ENCODE measurements at regions not wholly inside any gene's neighbourhood (a gene's known extent, or its start where the extent isn't known, plus 50 kb on each side); places are given as distances from the start of the nearest gene placed in this dataset.
"Not testable (repeated sequence)": the region's sequence is repeated elsewhere in the genome, so short reads cannot be mapped to it uniquely, and the experiment has no call there.

DNA sequence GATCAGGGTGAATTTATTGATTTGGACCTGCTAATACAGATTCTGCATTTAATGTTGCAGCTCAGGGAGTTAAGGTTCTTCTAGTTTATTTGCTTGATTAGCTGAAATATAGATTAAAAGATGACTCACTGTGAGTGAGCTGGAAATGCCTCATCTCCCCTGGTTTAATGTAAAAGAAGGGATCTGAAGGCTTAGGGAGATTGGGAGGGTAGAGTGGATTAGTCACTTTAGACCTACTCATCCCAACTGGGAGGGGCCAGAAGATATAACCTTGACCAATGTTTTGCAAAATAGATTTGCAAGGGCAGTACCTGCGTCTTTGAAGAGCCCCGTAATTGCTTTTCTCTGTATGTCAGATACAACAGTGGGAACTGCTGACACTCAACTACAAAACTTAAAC is 922.8 kb upstream of the ADGRL4 start:
- Histone ChIP-seq H3K4me1 (ENCODE audit: control insufficient read depth in 2 of 2, insufficient read depth in 2 of 2, low read length in 2 of 2) (no peaks in the 10 kb centered on the region), H3K9ac (ENCODE audit: low read depth in 1 of 2, low read length in 2 of 2) (no peak overlapping the region), H3K9me3 (ENCODE audit: control insufficient read depth in 2 of 2, low read length in 2 of 2) (no peaks in the 10 kb centered on the region), H3K27me3 (ENCODE audit: control insufficient read depth in 2 of 2, insufficient read depth in 2 of 2, low read length in 2 of 2) (no peaks in the 10 kb centered on the region), H3K36me3 (ENCODE audit: control insufficient read depth in 2 of 2, insufficient read depth in 2 of 2, low read length in 2 of 2) (no peaks in the 10 kb centered on the region), H3K4me3 (ENCODE audit: low read length in 2 of 2) (no peak overlapping the region), H3K27ac (ENCODE audit: low read depth in 2 of 2, low read length in 2 of 2) (no peak overlapping the region)

DNA sequence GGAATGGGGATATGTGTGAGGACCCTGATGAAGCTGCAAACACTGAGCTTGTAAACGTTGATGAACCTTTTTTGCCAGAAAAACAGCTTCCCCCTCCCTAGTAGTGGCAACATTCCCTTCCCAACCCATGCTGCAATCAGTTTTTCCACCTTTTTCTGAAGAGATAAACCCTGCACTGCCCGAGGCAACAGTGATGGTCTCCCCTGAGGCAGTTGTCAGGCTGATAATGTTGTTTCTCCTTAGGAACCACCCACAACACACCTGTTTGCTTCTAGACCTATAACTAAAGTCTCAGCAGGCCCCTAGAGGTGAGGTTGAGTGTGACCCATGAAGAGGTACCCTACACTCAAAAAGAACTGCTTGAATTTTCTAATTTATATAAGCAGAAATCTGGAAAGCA is 922.4 kb upstream of the ADGRL4 start:
- no peaks in the 10 kb centered on the region for H3K36me3 ChIP-seq (ENCODE audit: control insufficient read depth in 2 of 2, insufficient read depth in 2 of 2, low read length in 2 of 2)
- no peak overlapping the region for H3K9ac ChIP-seq (ENCODE audit: low read depth in 1 of 2, low read length in 2 of 2)

DNA sequence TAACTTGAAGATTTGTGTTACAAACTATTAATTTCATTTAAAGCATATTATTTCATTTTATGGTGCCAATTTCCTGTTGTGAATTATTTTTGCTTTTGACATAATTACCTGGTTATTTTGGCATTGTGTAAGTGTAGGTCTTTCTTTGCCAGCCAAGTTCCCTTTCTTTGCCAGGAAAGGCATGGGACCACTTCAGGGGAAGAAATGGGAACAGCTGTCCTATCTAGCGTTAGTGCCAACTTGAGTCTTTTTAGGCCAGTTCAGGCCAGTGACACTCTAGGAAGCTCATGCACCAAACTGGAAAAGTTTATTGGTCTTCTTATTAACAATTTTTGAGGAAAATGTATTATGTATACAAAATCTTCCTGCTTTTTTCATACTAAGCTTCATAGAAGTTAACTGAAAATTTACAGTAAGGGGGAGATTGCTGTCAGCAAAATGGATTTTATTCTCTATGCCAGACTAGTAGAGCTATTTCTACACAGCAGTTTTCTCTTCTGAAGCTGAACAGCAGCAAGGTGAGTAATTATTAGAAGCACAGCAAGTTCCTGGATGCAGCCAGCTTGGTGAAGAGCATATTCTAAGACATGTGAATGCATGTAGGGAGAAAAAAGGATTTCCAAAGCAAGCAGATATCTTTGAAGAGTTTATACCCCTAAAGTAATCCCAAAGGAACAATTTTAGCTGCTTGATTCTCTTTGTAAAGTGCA is 914.6 kb upstream of the ADGRL4 start:
- no peaks in the 10 kb centered on the region for H3K36me3 ChIP-seq (ENCODE audit: control insufficient read depth in 2 of 2, insufficient read depth in 2 of 2, low read length in 2 of 2)
- H3K4me1 ChIP-seq (ENCODE audit: control insufficient read depth in 2 of 2, insufficient read depth in 2 of 2, low read length in 2 of 2) = no peaks in the 10 kb centered on the region
- H3K27ac ChIP-seq (ENCODE audit: low read depth in 2 of 2, low read length in 2 of 2) = no peak overlapping the region
- H3K4me3 ChIP-seq (ENCODE audit: low read length in 2 of 2) = no peak overlapping the region
- H3K9me3 ChIP-seq (ENCODE audit: control insufficient read depth in 2 of 2, low read length in 2 of 2) = peaks cover 0 to 4% of the 10 kb centered on the region in 2 donors
- no peak overlapping the region for H3K9ac ChIP-seq (ENCODE audit: low read depth in 1 of 2, low read length in 2 of 2)
- H3K27me3 ChIP-seq (ENCODE audit: control insufficient read depth in 2 of 2, insufficient read depth in 2 of 2, low read length in 2 of 2) = no peaks in the 10 kb centered on the region

More for the DNA sequence above, 922.4 kb upstream of the ADGRL4 start:
- no peaks in the 10 kb centered on the region for H3K4me1 ChIP-seq (ENCODE audit: control insufficient read depth in 2 of 2, insufficient read depth in 2 of 2, low read length in 2 of 2)
- peaks cover 0 to 4% of the 10 kb centered on the region in 2 donors for H3K9me3 ChIP-seq (ENCODE audit: control insufficient read depth in 2 of 2, low read length in 2 of 2)
- no peak overlapping the region for H3K4me3 ChIP-seq (ENCODE audit: low read length in 2 of 2)
- no peaks in the 10 kb centered on the region for H3K27me3 ChIP-seq (ENCODE audit: control insufficient read depth in 2 of 2, insufficient read depth in 2 of 2, low read length in 2 of 2)
- H3K27ac ChIP-seq (ENCODE audit: low read depth in 2 of 2, low read length in 2 of 2) = no peak overlapping the region

DNA sequence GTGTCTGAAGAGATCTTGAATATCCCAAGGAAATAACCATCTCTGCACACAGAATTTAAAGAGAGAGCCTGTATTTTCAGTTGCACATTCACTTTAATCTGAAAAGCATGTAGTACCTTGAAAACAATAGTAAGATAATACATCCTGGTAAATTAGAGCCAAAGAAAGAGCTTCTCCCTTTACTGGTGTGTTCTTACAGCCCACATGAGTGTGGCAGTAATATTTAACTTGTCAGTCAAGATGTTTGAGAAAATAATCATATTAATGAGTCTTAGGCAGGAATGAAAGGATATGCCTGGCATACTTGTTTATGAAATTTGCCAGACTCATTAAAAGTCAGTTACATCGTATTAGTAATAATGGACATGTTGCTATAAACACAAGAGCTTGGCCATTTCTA is 908.4 kb upstream of the ADGRL4 start:
- Histone ChIP-seq H3K36me3 (ENCODE audit: control insufficient read depth in 2 of 2, insufficient read depth in 2 of 2, low read length in 2 of 2) (no peaks in the 10 kb centered on the region), H3K27ac (ENCODE audit: low read depth in 2 of 2, low read length in 2 of 2) (no peak overlapping the region), H3K9ac (ENCODE audit: low read depth in 1 of 2, low read length in 2 of 2) (no peak overlapping the region), H3K4me3 (ENCODE audit: low read length in 2 of 2) (no peak overlapping the region), H3K4me1 (ENCODE audit: control insufficient read depth in 2 of 2, insufficient read depth in 2 of 2, low read length in 2 of 2) (no peaks in the 10 kb centered on the region), H3K9me3 (ENCODE audit: control insufficient read depth in 2 of 2, low read length in 2 of 2) (no peaks in the 10 kb centered on the region), H3K27me3 (ENCODE audit: control insufficient read depth in 2 of 2, insufficient read depth in 2 of 2, low read length in 2 of 2) (no peaks in the 10 kb centered on the region)

DNA sequence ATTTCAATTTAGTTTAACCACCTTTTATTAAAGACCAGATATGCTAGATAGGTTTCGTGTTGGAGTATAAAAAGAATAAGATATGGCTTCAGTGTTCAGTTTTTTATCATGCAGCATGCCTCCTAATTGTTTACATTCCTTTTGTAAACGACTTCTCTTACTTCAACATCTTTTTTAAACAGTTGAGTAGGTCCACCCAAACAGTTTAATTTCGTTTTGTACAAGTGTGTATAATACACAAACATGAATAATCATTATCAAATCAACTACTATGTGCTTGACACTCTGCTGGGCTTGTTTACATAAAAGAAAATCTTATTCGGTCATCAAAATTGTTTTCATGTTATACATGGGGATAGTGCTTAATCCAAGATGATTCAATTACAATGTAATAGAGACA is 906.3 kb upstream of the ADGRL4 start:
- no peaks in the 10 kb centered on the region for H3K27me3 ChIP-seq (ENCODE audit: control insufficient read depth in 2 of 2, insufficient read depth in 2 of 2, low read length in 2 of 2)
- H3K4me3 ChIP-seq (ENCODE audit: low read length in 2 of 2) = no peak overlapping the region
- H3K36me3 ChIP-seq (ENCODE audit: control insufficient read depth in 2 of 2, insufficient read depth in 2 of 2, low read length in 2 of 2) = no peaks in the 10 kb centered on the region
- H3K9ac ChIP-seq (ENCODE audit: low read depth in 1 of 2, low read length in 2 of 2) = no peak overlapping the region
- H3K4me1 ChIP-seq (ENCODE audit: control insufficient read depth in 2 of 2, insufficient read depth in 2 of 2, low read length in 2 of 2) = no peaks in the 10 kb centered on the region
- H3K9me3 ChIP-seq (ENCODE audit: control insufficient read depth in 2 of 2, low read length in 2 of 2) = no peaks in the 10 kb centered on the region
- H3K27ac ChIP-seq (ENCODE audit: low read depth in 2 of 2, low read length in 2 of 2) = no peak overlapping the region

DNA sequence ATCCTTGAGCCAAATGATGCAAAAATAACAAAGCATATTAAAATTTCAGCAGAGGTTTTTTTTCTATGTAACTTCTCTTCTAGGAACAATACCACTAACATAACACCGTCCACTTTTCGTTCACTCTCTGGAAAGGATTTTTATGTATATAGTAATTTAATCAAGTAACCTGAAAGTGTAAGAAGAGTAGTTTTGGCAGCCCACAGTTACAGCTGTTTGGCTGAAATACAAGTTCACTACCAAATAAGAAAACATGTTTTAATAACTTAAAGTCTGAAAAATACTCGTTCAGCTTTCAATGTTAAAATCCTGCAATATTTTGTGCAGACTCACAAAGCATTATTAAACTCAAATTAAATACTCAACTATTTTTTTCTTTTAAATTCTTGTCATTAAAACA is 896.8 kb upstream of the ADGRL4 start:
- no peaks in the 10 kb centered on the region for H3K36me3 ChIP-seq (ENCODE audit: control insufficient read depth in 2 of 2, insufficient read depth in 2 of 2, low read length in 2 of 2)
- H3K4me1 ChIP-seq (ENCODE audit: control insufficient read depth in 2 of 2, insufficient read depth in 2 of 2, low read length in 2 of 2) = no peaks in the 10 kb centered on the region
- no peak overlapping the region for H3K4me3 ChIP-seq (ENCODE audit: low read length in 2 of 2)
- H3K9me3 ChIP-seq (ENCODE audit: control insufficient read depth in 2 of 2, low read length in 2 of 2) = no peaks in the 10 kb centered on the region
- H3K27ac ChIP-seq (ENCODE audit: low read depth in 2 of 2, low read length in 2 of 2) = no peak overlapping the region
- no peak overlapping the region for H3K9ac ChIP-seq (ENCODE audit: low read depth in 1 of 2, low read length in 2 of 2)
- H3K27me3 ChIP-seq (ENCODE audit: control insufficient read depth in 2 of 2, insufficient read depth in 2 of 2, low read length in 2 of 2) = no peaks in the 10 kb centered on the region

DNA sequence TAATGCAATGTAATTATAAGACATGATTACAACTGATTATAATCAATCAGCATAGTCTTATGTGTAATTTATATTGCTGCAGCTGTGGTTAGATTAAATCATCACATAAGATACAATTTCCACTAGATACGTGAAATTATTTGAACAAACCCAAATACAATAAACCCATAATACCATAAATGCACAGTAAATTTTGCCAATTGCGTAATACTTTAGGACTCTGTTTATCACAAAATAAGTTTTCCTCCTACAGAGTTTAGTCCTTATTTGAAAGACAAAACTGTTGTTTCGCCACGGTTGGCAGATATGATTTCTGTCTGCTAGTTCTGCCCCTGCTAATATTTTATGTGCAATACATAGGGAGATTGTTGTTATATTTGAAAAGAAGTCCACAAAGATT is 895.9 kb upstream of the ADGRL4 start:
- no peak overlapping the region for H3K4me3 ChIP-seq (ENCODE audit: low read length in 2 of 2)
- H3K4me1 ChIP-seq (ENCODE audit: control insufficient read depth in 2 of 2, insufficient read depth in 2 of 2, low read length in 2 of 2) = no peaks in the 10 kb centered on the region
- no peak overlapping the region for H3K9ac ChIP-seq (ENCODE audit: low read depth in 1 of 2, low read length in 2 of 2)
- H3K9me3 ChIP-seq (ENCODE audit: control insufficient read depth in 2 of 2, low read length in 2 of 2) = no peaks in the 10 kb centered on the region
- no peaks in the 10 kb centered on the region for H3K36me3 ChIP-seq (ENCODE audit: control insufficient read depth in 2 of 2, insufficient read depth in 2 of 2, low read length in 2 of 2)
- H3K27me3 ChIP-seq (ENCODE audit: control insufficient read depth in 2 of 2, insufficient read depth in 2 of 2, low read length in 2 of 2) = no peaks in the 10 kb centered on the region
- H3K27ac ChIP-seq (ENCODE audit: low read depth in 2 of 2, low read length in 2 of 2) = no peak overlapping the region

DNA sequence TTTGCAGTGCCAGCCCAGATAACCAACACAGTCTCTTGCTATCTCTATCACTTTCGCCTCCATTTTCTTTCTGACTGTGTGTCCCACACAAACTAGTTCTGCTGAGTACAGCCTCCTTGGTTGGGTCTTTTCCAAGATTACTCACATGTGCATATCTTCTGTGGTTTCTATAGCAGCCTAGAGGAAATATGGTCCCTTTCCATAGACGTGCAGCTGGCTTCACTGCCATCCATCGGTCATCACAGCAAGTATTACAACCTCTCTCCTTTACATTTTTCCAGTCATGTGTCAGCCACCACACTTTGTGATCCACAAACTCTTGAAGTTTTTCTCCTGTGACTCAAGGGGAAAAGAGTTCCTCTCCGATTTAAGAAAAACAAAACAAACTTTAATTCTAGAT is 893.4 kb upstream of the ADGRL4 start:
- Histone ChIP-seq H3K9ac (ENCODE audit: low read depth in 1 of 2, low read length in 2 of 2) (no peak overlapping the region), H3K27me3 (ENCODE audit: control insufficient read depth in 2 of 2, insufficient read depth in 2 of 2, low read length in 2 of 2) (no peaks in the 10 kb centered on the region), H3K9me3 (ENCODE audit: control insufficient read depth in 2 of 2, low read length in 2 of 2) (no peaks in the 10 kb centered on the region), H3K4me3 (ENCODE audit: low read length in 2 of 2) (no peak overlapping the region), H3K4me1 (ENCODE audit: control insufficient read depth in 2 of 2, insufficient read depth in 2 of 2, low read length in 2 of 2) (no peaks in the 10 kb centered on the region), H3K27ac (ENCODE audit: low read depth in 2 of 2, low read length in 2 of 2) (no peak overlapping the region), H3K36me3 (ENCODE audit: control insufficient read depth in 2 of 2, insufficient read depth in 2 of 2, low read length in 2 of 2) (no peaks in the 10 kb centered on the region)

DNA sequence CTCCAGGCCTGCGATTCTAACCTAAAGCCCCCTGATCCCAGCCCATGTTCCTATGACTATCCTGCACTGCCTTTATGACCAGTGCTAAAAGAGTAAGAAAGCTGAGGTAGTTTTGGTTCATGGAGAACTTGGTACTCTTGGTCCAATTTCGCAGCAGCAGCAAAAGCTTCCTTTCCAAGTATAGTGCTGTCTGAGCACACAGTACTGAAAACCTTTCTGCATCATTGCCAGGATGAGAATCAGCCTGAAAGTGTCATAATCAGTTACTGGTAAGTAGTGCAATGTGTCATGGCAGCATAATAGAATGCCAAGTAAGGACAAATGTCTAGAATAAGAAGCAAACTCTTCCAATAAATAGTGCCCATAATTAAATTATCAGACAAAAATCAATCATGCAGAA is 889.6 kb upstream of the ADGRL4 start:
- Histone ChIP-seq H3K27ac (ENCODE audit: low read depth in 2 of 2, low read length in 2 of 2) (no peak overlapping the region), H3K9ac (ENCODE audit: low read depth in 1 of 2, low read length in 2 of 2) (no peak overlapping the region), H3K27me3 (ENCODE audit: control insufficient read depth in 2 of 2, insufficient read depth in 2 of 2, low read length in 2 of 2) (no peaks in the 10 kb centered on the region), H3K9me3 (ENCODE audit: control insufficient read depth in 2 of 2, low read length in 2 of 2) (no peaks in the 10 kb centered on the region), H3K4me1 (ENCODE audit: control insufficient read depth in 2 of 2, insufficient read depth in 2 of 2, low read length in 2 of 2) (no peaks in the 10 kb centered on the region), H3K4me3 (ENCODE audit: low read length in 2 of 2) (no peak overlapping the region), H3K36me3 (ENCODE audit: control insufficient read depth in 2 of 2, insufficient read depth in 2 of 2, low read length in 2 of 2) (no peaks in the 10 kb centered on the region)

DNA sequence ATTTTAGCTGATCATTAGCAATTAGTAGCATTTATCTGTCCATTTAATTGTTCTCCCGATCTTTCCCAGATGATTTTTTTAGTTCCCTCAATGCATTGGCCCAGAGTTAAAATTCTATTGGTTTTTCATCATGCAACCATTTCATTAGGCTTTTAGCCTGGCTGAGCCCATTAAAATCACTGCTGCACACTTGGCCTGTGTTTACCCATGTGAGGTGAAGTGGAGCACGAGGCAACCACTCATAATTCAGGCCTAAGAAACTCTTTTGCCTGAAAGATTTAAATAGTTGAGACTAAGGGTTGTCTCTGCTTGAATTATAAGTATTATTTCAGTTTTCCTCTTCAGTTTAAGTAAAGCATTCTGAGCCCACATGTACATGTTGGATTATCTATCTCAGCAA is 889.0 kb upstream of the ADGRL4 start:
- Histone ChIP-seq H3K36me3 (ENCODE audit: control insufficient read depth in 2 of 2, insufficient read depth in 2 of 2, low read length in 2 of 2) (no peaks in the 10 kb centered on the region), H3K9me3 (ENCODE audit: control insufficient read depth in 2 of 2, low read length in 2 of 2) (no peaks in the 10 kb centered on the region)

DNA sequence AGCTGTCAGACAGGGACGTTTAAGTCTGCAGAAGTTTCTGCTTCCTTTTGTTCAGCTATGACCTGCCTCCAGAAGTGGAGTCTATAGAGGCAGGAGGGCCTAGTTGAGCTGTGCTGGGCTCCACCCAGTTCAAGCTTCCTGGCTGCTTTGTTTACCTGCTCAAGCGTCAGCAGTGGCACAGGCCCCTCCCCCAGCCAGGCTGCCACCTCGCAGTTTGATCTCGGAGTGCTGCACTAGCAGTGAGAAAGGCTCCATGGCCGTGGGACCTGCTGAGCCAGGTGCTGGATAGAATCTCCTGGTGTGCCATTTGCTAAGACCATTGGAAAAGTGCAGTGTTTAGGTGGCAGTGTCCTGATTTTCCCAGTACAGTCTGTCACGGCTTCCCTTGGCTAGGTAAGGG is 887.6 kb upstream of the ADGRL4 start:
- H3K9ac ChIP-seq (ENCODE audit: low read depth in 1 of 2, low read length in 2 of 2); H3K4me1 ChIP-seq (ENCODE audit: control insufficient read depth in 2 of 2, insufficient read depth in 2 of 2, low read length in 2 of 2); H3K27ac ChIP-seq (ENCODE audit: low read depth in 2 of 2, low read length in 2 of 2); H3K4me3 ChIP-seq (ENCODE audit: low read length in 2 of 2); H3K27me3 ChIP-seq (ENCODE audit: control insufficient read depth in 2 of 2, insufficient read depth in 2 of 2, low read length in 2 of 2); H3K36me3 ChIP-seq (ENCODE audit: control insufficient read depth in 2 of 2, insufficient read depth in 2 of 2, low read length in 2 of 2); H3K9me3 ChIP-seq (ENCODE audit: control insufficient read depth in 2 of 2, low read length in 2 of 2): not testable (repeated sequence)

More for the DNA sequence above, 889.0 kb upstream of the ADGRL4 start:
- H3K4me1 ChIP-seq (ENCODE audit: control insufficient read depth in 2 of 2, insufficient read depth in 2 of 2, low read length in 2 of 2) = no peaks in the 10 kb centered on the region
- no peak overlapping the region for H3K4me3 ChIP-seq (ENCODE audit: low read length in 2 of 2)
- no peak overlapping the region for H3K9ac ChIP-seq (ENCODE audit: low read depth in 1 of 2, low read length in 2 of 2)
- no peak overlapping the region for H3K27ac ChIP-seq (ENCODE audit: low read depth in 2 of 2, low read length in 2 of 2)
- H3K27me3 ChIP-seq (ENCODE audit: control insufficient read depth in 2 of 2, insufficient read depth in 2 of 2, low read length in 2 of 2) = no peaks in the 10 kb centered on the region
